ENCODE measurements at regions not wholly inside any gene's neighbourhood (a gene's known extent, or its start where the extent isn't known, plus 50 kb on each side); places are given as distances from the start of the nearest gene placed in this dataset.

DNA sequence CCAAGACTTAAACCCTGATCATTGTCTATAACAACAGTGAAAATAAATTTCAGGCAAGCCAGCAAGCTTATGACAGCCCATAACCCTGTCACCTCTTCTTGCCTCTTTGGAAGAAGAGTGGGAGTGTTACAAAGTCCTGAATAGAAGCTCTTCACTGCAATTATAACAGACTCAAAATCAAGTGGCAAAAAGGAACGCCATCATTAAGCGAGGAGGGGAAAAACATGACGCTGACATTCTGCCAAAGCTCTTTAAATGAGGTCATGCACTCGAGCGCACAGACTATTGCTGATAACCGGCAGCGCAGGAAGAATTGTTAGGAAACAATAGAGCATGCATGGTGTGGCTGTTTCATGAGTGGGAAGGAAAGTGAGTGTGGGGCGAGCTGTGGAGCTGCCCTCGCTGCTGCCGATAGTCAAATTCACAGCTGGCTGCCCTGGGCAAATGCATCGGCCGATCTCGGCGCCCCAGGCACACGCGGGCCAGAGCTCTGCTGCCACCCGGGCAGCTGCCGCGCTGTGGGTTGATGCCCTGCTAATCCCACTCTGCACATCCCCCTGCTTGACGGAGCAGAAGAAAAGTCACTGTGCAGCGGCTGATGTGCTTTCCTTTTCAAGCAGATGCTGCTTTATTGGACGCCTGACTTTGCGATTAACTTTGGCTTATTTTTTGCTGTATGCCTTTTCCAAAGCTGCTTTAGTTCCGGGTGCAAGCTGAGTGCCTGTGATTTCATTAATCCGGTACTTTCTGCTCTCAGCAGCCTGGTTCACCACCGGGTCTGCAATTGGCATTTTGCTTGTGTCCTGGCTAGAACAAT lies 102.4 kb upstream of the ST6GALNAC5 start:
- peak; percentile 14 for DNase-seq (ENCODE audit: low spot score)

DNA sequence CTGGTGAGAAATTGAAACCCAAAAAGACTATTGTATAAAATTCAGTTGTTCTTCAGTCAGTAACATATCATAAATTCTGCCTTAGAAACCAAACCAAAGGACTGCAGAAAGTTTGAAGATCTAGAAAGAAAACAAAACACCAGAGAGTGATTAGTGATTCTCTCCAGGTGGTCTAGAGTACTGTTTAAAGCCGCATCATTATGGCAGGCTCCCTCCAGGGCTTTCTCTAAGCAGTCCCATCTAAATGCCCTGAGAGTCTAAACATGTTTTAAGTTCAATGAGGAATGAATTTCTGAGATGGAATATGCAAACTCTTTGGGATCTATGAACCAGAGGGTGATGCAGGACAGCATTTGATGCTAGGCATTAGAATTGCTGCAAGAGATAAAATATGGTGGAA lies 100.9 kb upstream of the ST6GALNAC5 start:
- DNase-seq (ENCODE audit: low spot score) = no peak

DNA sequence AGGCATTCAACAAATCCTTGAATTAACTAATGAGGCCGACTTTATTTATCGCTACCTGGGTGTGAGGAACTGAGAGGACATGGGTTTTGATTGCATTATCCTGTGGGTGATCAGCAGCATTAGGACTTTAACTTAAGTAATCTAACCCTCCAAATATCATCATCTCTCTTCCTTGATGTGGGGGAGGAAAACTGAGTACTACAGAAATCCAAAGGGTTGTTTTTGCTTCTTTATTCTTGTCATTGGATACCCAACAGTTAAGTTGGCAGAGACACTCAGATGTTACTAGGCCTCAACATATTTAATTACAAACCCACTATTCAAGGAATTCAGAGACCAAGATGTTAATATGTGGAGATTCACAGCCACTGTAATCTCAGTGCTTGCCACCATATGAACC lies 97.4 kb upstream of the ST6GALNAC5 start:
- DNase-seq (ENCODE audit: low spot score) = no peak

DNA sequence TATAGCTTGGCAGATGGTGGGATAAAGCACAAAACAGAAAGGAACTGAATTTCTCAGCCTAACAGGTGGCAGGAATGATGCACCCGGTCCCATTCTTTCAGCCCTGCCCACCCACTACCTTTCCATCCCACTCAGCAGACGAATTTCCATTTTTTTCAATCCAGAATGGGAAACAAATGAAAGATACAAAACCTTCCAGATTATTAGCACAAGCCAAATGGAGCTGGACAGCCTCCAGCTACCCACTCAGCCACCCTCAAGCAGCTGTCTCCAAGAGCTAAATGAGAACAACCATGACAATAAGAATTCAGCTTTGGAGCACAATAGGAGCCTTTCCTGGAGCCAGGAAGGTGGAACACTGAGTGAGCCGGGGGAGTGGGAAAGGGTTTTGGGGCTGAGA lies 96.3 kb upstream of the ST6GALNAC5 start:
- DNase-seq (ENCODE audit: low spot score) = no peak

DNA sequence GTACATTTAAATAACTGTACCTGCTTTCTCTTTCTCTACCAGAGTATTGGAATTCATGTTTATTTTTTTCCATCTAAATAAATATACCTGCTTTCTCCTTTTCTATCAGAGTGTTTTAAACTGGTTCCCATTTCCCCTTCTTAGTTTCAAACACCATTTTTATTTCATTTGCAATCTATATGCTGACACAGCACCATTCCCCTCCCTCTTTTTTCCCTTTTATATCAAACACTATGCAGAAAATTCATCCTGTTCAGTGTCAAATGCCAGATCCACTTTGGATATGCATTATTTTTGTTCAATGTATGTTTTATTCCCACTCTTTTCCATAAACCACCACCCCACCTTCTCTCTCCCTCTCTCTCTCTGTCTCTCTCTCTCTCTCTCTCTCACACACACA lies 85.8 kb upstream of the ST6GALNAC5 start:
- DNase-seq (ENCODE audit: low spot score) = no peak

DNA sequence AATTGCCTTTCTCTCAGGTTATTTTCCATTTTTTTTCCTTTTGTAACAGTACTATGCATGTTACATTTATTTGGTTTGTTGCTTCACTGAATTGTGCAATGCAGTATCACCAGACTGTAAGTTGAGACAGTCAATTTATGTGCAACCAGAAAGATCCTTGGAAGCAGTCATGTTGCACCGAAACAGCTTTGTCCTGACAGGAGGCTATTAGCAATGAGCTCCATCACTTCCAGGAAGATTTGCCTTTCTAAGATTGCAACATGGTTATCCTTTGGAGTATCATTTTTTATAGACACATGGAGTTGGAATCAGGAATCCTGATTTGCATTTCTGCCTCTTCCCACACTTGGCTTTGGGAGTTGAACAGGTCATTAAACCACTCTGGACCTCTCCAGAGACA lies 84.5 kb upstream of the ST6GALNAC5 start:
- no peak for DNase-seq (ENCODE audit: low spot score)

DNA sequence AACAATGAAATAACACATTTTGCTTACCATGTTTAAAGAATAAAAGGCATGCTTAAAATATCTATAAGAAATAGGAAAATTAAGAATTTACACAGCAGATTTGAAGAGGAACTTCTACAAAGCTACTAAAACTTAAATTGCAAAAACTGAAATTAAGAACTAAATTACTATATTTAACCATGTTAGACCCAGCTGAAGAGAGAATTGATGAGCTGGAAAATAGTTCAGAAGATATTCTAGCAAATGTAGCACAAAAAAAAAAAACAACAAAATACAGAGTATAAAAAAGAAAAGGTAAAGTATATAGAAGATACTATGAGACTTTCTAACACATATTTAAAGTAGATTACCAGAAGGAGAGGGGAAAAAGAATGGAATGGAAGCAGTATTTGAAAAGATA lies 82.8 kb upstream of the ST6GALNAC5 start:
- no peak for DNase-seq (ENCODE audit: low spot score)

DNA sequence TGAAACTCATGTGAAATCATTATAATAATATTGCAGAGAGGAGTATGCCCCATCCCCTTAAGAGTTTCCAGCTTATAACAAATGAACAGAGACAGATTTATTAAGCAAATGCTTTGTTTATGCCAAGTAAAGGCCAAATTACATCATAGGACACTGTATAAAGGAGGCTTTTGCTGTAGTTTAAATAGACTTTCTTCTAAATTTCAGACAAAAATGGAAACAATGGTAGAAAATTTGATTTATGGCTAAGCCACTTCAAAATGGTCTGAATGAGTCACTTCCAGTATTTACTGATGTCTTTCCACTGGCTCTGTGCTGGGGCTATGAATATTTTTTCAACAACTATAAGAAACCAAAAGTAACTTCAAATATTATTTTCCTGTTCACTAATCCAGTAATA lies 81.1 kb upstream of the ST6GALNAC5 start:
- no peak for DNase-seq (ENCODE audit: low spot score)

DNA sequence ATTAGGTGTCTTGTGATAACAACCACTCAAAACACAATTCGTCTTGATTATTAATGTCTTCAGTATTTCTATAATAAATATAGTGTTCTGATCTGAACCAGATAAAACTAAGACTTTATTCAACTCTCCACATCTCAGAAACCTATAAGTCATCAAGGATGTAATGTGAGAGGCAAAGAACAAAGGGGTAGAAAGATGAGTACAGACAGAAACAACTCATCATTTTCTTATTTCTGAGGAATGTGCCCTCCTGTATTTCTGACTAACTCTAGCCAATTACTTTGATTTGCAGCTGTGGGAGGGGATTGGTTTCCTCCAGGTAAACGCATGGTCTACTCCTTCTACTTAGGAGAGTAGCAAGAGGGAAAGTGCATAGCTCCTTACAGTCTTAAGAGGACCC lies 73.7 kb upstream of the ST6GALNAC5 start:
- no peak for DNase-seq (ENCODE audit: low spot score)

DNA sequence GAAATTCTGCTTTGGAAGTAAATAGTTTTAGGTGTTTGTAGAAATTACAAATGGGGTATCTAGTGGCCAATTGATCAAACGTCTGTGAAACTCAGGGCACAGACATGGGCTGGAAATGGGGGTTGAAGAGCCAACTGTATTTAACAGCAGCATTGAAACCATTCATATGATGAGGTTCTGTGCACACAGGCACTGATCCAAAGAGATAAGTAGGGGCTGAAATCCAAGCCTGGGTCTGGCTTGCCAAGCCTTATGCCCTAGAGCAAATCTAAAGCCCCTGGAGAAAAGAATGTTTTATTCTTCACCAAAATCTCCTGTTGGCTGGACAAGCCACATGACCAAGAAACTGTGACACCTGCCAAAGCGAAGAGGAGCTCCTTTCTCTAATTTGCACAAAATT lies 67.6 kb upstream of the ST6GALNAC5 start:
- DNase-seq (ENCODE audit: low spot score) = no peak

DNA sequence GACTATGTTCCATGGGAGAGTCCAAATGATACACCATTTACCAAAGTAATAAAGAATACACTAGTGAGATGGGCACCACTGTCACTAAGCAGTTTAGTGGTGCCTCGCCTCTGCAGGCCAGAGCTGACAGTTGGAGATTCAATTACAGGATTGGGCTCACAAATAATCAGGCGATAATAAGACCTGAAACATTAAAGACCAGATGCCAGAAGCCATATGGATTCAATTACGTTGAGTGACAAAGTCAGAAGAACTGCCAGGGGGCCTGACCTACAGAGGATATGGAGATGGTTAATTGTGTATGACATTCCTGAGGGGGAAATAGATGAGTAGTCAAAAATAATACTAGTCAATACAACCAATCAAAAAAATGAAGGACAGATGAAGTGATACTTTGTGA lies 65.2 kb upstream of the ST6GALNAC5 start:
- no peak for DNase-seq (ENCODE audit: low spot score)

DNA sequence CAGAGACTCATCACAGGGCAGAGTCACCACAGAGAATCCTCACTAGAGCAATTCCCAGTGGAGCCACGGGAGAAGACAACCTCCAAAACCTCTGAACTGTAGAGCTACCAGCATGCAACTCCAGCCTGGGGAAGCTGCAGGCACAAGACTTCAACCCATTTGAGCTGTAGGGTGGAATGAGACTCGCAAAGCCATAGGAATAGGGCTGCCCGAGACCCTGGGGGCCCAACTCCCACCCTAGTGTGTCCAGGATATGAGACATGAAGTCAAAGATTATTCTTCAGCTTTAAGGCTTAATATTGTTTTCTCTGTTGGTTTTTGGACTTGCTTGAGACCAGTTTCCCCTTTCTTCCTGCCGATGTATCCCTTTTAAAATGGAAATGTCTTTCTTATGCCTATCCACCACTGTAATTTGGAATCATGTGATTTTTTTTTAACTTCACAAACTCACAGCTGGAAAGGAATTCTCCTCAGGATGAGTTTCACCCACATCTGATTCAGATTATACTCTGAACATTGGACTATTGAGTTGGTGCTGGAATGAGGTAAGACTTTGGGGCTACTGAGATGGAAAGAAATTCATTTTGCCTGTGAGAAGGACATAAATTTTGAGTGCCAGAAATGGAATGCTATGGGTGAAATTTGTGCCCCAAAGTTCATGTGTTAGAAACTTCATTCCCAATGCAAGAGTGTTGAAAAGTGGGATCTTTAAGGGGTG lies 59.6 kb upstream of the ST6GALNAC5 start:
- DNase-seq (ENCODE audit: low spot score) = no peak
